ENCODE measurements at regions not wholly inside any gene's neighbourhood (a gene's known extent, or its start where the extent isn't known, plus 50 kb on each side); places are given as distances from the start of the nearest gene placed in this dataset.

DNA sequence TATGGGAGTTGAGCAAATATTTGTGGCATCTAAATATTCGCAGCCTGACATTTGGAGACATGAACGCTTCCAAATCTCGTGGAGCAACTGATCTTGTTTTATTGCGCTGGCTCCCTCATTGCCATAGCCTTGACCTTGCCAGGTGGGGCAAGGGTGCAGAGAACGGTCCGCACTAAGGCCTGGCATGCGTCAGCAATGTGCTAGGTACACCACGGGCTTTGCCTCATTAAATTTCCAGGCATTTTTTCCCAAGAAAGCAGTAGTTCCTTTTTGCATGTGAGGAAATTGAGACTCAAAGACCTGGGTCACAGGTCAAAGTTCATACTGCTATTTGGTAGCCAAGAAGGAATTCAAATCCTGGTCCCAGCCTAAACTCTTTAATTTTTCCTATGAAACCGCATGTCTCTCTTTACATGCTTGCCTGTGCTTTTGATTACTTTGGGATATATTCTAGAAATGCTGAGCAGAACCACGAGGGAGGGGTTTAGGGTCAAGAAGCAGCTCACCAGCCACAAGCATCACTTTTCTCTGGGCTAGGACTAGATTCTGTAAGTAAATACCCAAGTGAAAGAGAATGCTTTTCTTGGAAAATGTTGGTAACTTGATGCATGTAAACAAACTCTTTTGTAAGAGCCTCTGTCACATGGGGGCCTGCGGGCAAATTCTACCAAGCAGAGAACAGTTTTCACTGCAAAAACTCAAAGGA, 891.6 kb downstream of the VRK1 start:
- no peak for TF ChIP-seq ZFX (IDR thresholded peaks at IDR 0.05)
- TF ChIP-seq, protein P1, sequence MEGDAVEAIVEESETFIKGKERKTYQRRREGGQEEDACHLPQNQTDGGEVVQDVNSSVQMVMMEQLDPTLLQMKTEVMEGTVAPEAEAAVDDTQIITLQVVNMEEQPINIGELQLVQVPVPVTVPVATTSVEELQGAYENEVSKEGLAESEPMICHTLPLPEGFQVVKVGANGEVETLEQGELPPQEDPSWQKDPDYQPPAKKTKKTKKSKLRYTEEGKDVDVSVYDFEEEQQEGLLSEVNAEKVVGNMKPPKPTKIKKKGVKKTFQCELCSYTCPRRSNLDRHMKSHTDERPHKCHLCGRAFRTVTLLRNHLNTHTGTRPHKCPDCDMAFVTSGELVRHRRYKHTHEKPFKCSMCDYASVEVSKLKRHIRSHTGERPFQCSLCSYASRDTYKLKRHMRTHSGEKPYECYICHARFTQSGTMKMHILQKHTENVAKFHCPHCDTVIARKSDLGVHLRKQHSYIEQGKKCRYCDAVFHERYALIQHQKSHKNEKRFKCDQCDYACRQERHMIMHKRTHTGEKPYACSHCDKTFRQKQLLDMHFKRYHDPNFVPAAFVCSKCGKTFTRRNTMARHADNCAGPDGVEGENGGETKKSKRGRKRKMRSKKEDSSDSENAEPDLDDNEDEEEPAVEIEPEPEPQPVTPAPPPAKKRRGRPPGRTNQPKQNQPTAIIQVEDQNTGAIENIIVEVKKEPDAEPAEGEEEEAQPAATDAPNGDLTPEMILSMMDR (conservative IDR thresholded peaks at IDR 0.05), result no peak

DNA sequence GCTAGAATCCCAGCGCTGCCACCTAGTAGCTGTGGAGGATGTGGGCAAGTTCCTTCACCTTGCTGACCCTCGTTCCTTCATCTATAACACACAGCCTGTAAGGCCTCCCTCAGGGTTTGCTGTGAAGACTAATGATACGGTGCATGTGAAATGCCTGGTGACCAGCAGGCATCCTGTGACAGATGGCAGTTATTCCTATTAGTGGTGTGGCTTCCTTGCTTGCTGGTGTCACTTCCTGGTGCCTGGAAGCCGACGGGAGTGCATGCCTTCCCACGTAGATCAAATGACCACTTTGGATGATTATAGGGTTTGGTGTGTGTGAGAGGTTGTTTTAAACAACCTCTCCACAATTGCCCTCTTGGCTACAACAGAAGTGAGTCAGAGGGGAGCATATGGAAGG, 894.9 kb downstream of the VRK1 start:
- TF ChIP-seq, protein P1 (conservative IDR thresholded peaks at IDR 0.05), result no peak
- no peak for TF ChIP-seq ZFX (IDR thresholded peaks at IDR 0.05)
- H3K27ac ChIP-seq, result no peak overlapping the region

More for the DNA sequence above, 891.6 kb downstream of the VRK1 start:
- H3K27ac ChIP-seq, result no peak overlapping the region

DNA sequence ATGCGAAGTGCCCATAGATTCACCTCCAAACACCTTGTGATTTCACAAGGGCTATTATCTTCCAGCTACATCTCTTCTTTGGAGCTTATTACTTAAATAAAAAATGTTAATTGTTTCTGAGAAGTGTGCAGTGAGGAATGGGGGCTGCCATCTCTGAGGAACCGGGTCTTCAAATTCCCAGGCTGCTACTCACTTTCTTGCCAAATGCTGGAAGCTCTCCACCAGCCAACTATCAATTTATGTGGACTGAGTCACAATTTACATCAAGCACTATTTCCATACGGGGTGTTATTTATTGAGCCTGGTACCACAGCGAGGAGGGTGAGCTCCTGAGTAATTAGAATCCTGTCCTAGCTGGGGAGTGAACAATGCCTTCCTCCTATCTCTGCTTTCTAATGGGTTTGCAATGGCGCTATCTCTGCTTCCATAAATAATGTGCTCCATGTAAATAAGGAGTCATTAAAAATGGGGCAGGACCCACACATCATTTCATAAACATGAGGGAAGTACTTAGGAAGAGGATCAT, 898.3 kb downstream of the VRK1 start:
- TF ChIP-seq, protein P1 (conservative IDR thresholded peaks at IDR 0.05), result no peak
- no peak for TF ChIP-seq ZFX (IDR thresholded peaks at IDR 0.05)
- H3K27ac ChIP-seq, result no peak overlapping the region

DNA sequence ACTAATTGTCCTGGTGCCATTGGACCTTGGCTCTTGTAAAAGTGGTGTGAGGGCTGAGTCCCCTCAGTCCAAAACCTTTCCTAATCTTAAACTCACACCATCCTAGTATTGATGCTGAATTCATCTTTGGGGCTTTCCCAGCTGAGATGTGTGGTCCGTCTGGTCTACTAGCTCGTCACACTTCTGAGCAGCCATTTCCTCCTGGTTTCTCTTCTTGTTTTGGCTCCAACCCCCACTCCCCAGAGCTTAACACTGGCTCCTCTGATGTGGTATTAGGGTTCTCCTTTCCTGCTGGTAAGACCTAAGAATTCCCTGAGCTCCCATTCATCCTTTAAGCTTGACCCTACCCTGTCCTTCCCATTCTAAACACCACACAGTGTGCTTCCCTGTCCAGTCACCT, 900.6 kb downstream of the VRK1 start:
- no peak overlapping the region for H3K27ac ChIP-seq

DNA sequence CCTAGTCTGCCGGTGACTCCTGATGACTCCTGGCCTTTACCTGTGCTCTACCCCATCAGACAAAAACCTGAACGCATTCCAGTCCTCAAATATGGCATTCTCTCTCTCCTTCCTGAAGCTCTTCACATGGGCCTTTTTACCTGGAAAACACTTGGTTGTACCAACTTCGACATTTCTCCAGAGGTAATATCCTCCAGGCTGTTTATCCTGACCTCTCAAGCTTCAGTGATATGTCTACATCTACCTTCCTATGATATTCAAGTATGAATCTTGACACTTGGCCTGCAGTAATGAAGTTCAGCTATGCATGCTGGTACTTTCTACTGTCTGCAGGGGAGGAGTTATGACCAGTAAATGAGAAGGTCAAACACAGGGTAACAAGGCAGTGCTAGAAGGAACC, 901.8 kb downstream of the VRK1 start:
- H3K27ac ChIP-seq, result no peak overlapping the region
- TF ChIP-seq, protein P1 (conservative IDR thresholded peaks at IDR 0.05), result no peak
- no peak for TF ChIP-seq ZFX (IDR thresholded peaks at IDR 0.05)

More for the DNA sequence above, 900.6 kb downstream of the VRK1 start:
- TF ChIP-seq, protein P1 (conservative IDR thresholded peaks at IDR 0.05), result no peak

DNA sequence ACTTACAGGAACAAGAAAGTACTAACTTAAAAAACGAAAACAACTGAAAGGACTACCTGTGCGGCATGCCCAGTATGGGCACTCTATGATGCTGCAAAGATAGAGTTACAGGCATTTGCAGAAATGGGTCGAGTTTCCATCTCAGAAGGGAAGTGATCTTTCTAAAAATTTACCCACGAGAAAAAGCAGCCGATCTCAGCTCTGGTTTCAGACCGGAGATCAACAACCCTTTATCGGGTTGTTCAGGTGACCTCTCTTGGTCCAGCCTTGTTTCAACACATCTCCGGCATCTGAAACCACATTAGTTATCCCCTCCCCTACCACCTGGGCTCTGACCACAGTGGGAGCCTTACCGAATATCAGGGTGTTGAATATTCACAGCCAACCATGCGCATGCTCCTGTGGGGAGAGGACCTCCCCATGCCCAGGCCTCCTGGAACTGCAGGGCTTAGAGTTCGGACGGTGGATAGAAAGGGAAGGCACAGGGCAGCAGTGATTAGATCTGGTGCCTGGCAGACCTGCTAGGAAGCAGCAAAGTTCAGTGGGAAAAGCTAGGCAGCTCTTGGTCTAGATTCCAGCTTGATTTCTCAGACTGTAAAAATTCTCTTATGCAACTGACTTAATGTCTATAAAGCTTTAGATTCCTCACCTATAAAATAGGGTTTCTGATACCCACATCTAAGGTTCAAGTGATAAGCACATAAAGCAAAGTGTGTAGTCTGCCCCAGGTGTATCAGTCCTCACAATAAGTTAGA, 906.0 kb downstream of the VRK1 start:
- no peak overlapping the region for H3K27ac ChIP-seq
- no peak for TF ChIP-seq ZFX (IDR thresholded peaks at IDR 0.05)
- TF ChIP-seq, protein P1 (conservative IDR thresholded peaks at IDR 0.05), result no peak

DNA sequence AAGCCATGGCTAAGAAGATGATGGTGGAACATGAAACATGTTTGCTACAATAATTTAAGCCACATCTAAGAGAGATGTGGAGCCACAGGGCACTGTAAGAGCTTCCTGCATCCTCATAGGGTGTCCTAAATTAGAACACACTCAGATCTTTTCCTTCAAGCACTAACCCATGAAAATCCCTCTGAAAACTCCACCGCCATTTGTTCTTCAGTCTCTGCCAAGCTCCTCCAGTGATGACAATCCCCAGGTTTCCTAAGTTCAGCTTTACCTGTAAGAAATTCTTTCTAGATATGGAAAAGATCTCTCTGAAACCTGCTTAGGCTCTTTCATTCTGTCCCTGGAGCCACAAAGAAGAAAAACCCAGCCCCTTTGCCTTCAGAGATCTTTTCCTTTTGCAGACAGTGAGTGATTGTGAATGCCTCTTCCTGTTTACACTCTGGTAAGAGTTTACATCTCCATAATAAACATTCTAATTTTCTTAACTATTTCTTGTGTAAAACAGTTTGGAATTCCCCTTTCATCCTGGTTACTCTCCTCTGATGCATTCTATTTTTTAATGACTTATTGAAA, 907.2 kb downstream of the VRK1 start:
- H3K27ac ChIP-seq, result no peak overlapping the region
- TF ChIP-seq, protein P1 (conservative IDR thresholded peaks at IDR 0.05), result no peak
- no peak for TF ChIP-seq ZFX (IDR thresholded peaks at IDR 0.05)
